IMR-90 (cell line): ENCODE measurements at regions not wholly inside any gene's neighbourhood (a gene's known extent, or its start where the extent isn't known, plus 50 kb on each side); places are given as distances from the start of the nearest gene placed in this dataset.

Experiments used
- ATAC-seq: fragments of 200-7000 bp; cut with Tn5 transposase; 2 replicates; pipeline ENCODE4 v1.9.1; 2020; ENCODE audit warnings: low read depth, mild to moderate bottlenecking, moderate library complexity
- BruUV-seq: library from RNA; stranded (reverse); fragments of 400-500 nt; replicated peaks from 2 replicates; lab custom pipeline; 2021; lab: Mats Ljungman, UMichigan
- CTCF ChIA-PET: fragments of 300-600 bp; formaldehyde crosslinking; extraction: SDS; loops from one replicate; lab custom pipeline; 2021; ENCODE audit warnings: antibody characterized with exemption; lab: Yijun Ruan, JAX
- POLR2A ChIA-PET: fragments of 300-600 bp; sonication (Branson Sonifier 250); formaldehyde crosslinking; loops from one replicate; lab custom pipeline; 2022; ENCODE audit warnings: antibody characterized with exemption; ENCODE audit not compliant: unreplicated experiment; lab: Charles Lee
- DNase-seq: peaks from one replicate; pipeline ENCODE4 v3.0.0; 2013
- H2AFZ ChIP-seq: replicated peaks from 2 replicates; pipeline ENCODE3; 2013; ENCODE audit warnings: low read length, mild to moderate bottlenecking; ENCODE audit not compliant: poor library complexity
- H2AK5ac ChIP-seq: 2 replicates; pipeline ENCODE4 v1.6.1; 2013; ENCODE audit warnings: low read depth, low read length, inconsistent platforms
- H2AK9ac ChIP-seq: replicated peaks from 2 replicates; pipeline ENCODE3; 2013; ENCODE audit warnings: mild to moderate bottlenecking, low read depth, low read length, moderate library complexity; ENCODE audit not compliant: poor library complexity
- H2BK120ac ChIP-seq: 2 replicates; pipeline ENCODE4 v1.6.1; 2013; ENCODE audit warnings: low read depth, low read length, inconsistent platforms
- H2BK15ac ChIP-seq: 3 replicates; pipeline ENCODE4 v1.6.1; 2013; ENCODE audit warnings: low read depth, low read length, inconsistent platforms
- H2BK20ac ChIP-seq: 2 replicates; pipeline ENCODE4 v1.6.1; 2013; ENCODE audit warnings: low read depth, mild to moderate bottlenecking, inconsistent platforms, low read length, moderate library complexity
- H2BK5ac ChIP-seq: 2 replicates; pipeline ENCODE4 v1.6.1; 2013; ENCODE audit warnings: mild to moderate bottlenecking, low read depth, low read length, inconsistent platforms; ENCODE audit not compliant: poor library complexity, severe bottlenecking
- H3K14ac ChIP-seq: replicated peaks from 2 replicates; pipeline ENCODE4 v1.6.1; 2013; ENCODE audit warnings: low read depth, low read length, inconsistent platforms
- H3K18ac ChIP-seq: 2 replicates; pipeline ENCODE4 v1.6.1; 2013; ENCODE audit warnings: low read depth, low read length, control low read depth
- H3K23ac ChIP-seq: 2 replicates; pipeline ENCODE4 v1.6.1; 2013; ENCODE audit warnings: low read depth, low read length, inconsistent platforms
- H3K27ac ChIP-seq: 2 replicates; pipeline ENCODE4 v1.5.1; 2013; ENCODE audit warnings: mild to moderate bottlenecking, control low read depth, low read length; ENCODE audit not compliant: insufficient read depth
- H3K27me3 ChIP-seq: 2 replicates; pipeline ENCODE4 v1.6.1; 2013; ENCODE audit warnings: low read length; ENCODE audit not compliant: control insufficient read depth, insufficient read depth
- H3K36me3 ChIP-seq: 2 replicates; pipeline ENCODE4 v1.6.1; 2013; ENCODE audit warnings: low read length, mixed read lengths; ENCODE audit not compliant: control insufficient read depth, insufficient read depth
- H3K4ac ChIP-seq: 2 replicates; pipeline ENCODE4 v1.6.1; 2013; ENCODE audit warnings: low read depth, low read length, inconsistent platforms
- H3K4me1 ChIP-seq: 2 replicates; pipeline ENCODE4 v1.6.1; 2013; ENCODE audit warnings: low read length, mixed read lengths; ENCODE audit not compliant: control insufficient read depth, insufficient read depth
- H3K4me2 ChIP-seq: 2 replicates; pipeline ENCODE4 v1.6.1; 2013; ENCODE audit warnings: low read depth, mild to moderate bottlenecking, control low read depth, low read length, moderate library complexity
- H3K4me3 ChIP-seq: 2 replicates; pipeline ENCODE4 v1.5.1; 2013; ENCODE audit warnings: low read depth, mild to moderate bottlenecking, control low read depth, low read length, moderate library complexity; ENCODE audit not compliant: insufficient read depth
- H3K56ac ChIP-seq: 2 replicates; pipeline ENCODE4 v1.6.1; 2013; ENCODE audit warnings: low read length, inconsistent platforms; ENCODE audit not compliant: insufficient read depth; ENCODE audit errors: extremely low read depth
- H3K79me1 ChIP-seq, 2 experiments: 2 replicates each; pipeline ENCODE4 v1.6.1; 2013; ENCODE audit warnings: low read length in 2 of 2, inconsistent platforms in 1 of 2, low read depth in 1 of 2
- H3K9ac ChIP-seq: 2 replicates; pipeline ENCODE4 v1.6.1; 2013; ENCODE audit warnings: low read depth, low read length, control low read depth
- H3K9me1 ChIP-seq: 2 replicates; pipeline ENCODE4 v1.6.1; 2013; ENCODE audit warnings: low read length, inconsistent platforms; ENCODE audit not compliant: insufficient read depth
- H3K9me3 ChIP-seq: 2 replicates; pipeline ENCODE4 v1.6.1; 2013; ENCODE audit warnings: low read length; ENCODE audit not compliant: control insufficient read depth, insufficient read depth
- H4K20me1 ChIP-seq: 2 replicates; pipeline ENCODE4 v1.6.1; 2013; ENCODE audit warnings: low read length, inconsistent platforms; ENCODE audit not compliant: insufficient read depth
- H4K5ac ChIP-seq: 2 replicates; pipeline ENCODE4 v1.6.1; 2013; ENCODE audit warnings: mild to moderate bottlenecking, low read depth, low read length, control low read depth
- H4K8ac ChIP-seq, 2 experiments: 2 replicates each; pipeline ENCODE4 v1.6.1; 2013; ENCODE audit warnings: low read depth in 2 of 2, low read length in 2 of 2, control low read depth in 1 of 2, inconsistent platforms in 1 of 2
- H4K91ac ChIP-seq: 2 replicates; pipeline ENCODE4 v1.6.1; 2013; ENCODE audit warnings: low read depth, low read length, inconsistent platforms; ENCODE audit not compliant: insufficient read depth
- BHLHE40 ChIP-seq: fragments of 150-350 bp; IDR thresholded peaks from 2 replicates; pipeline ENCODE4 v1.6.1; 2016; ENCODE audit warnings: mild to moderate bottlenecking, low read depth, low read length
- CEBPB ChIP-seq: IDR thresholded peaks from 2 replicates; pipeline ENCODE4 v1.6.1; 2012; ENCODE audit warnings: low read depth, low read length, improper control_type of control experiment
- ELK1 ChIP-seq: fragments of 150-350 bp; IDR thresholded peaks from 2 replicates; pipeline ENCODE4 v1.6.1; 2016; ENCODE audit warnings: low read depth, mild to moderate bottlenecking, low read length, moderate library complexity, borderline replicate concordance
- FOS ChIP-seq: fragments of 150-350 bp; IDR thresholded peaks from 2 replicates; pipeline ENCODE4 v1.6.1; 2016; ENCODE audit warnings: low read depth, low read length
- MAFK ChIP-seq: IDR thresholded peaks from 2 replicates; pipeline ENCODE4 v1.6.1; 2012; ENCODE audit warnings: low read depth, low read length, improper control_type of control experiment
- MAZ ChIP-seq: IDR thresholded peaks from 2 replicates; pipeline ENCODE4 v1.6.1; 2012; ENCODE audit warnings: low read depth, mild to moderate bottlenecking, low read length, improper control_type of control experiment, moderate library complexity, borderline replicate concordance
- MXI1 ChIP-seq: IDR thresholded peaks from 2 replicates; pipeline ENCODE4 v1.6.1; 2012; ENCODE audit warnings: low read depth, mild to moderate bottlenecking, low read length, moderate library complexity, borderline replicate concordance
- NFE2L2 ChIP-seq: fragments of 150-350 bp; IDR thresholded peaks from 2 replicates; pipeline ENCODE4 v1.6.1; 2016; ENCODE audit warnings: low read depth, mild to moderate bottlenecking, low read length
- POLR2A ChIP-seq: IDR thresholded peaks from 2 replicates; pipeline ENCODE4 v1.6.1; 2012; ENCODE audit warnings: mild to moderate bottlenecking, low read depth, low read length
- RAD21 ChIP-seq: IDR thresholded peaks from 2 replicates; pipeline ENCODE4 v1.6.1; 2012; ENCODE audit warnings: low read length, improper control_type of control experiment
- RCOR1 ChIP-seq: IDR thresholded peaks from 2 replicates; pipeline ENCODE4 v1.6.1; 2012; ENCODE audit warnings: mild to moderate bottlenecking, low read length, improper control_type of control experiment; ENCODE audit not compliant: insufficient replicate concordance
- RFX5 ChIP-seq: IDR thresholded peaks from 2 replicates; pipeline ENCODE4 v1.8.0; 2012; ENCODE audit warnings: low read depth, mild to moderate bottlenecking, low read length, moderate library complexity
- SMC3 ChIP-seq: fragments of 150-350 bp; IDR thresholded peaks from 2 replicates; pipeline ENCODE4 v1.6.1; 2016; ENCODE audit warnings: low read depth, mild to moderate bottlenecking, antibody characterized with exemption, low read length, moderate library complexity
- WGBS, 2 experiments: methylation state at CpG; one replicate each; pipeline versions ENCODE4 v1.1.5 to v1.1.7; 2013; ENCODE audit warnings: missing lambda C conversion rate in 2 of 2; ENCODE audit not compliant: insufficient read length in 1 of 2; ENCODE audit errors: extremely low coverage in 2 of 2; 5-methylcytosine and 5-hydroxymethylcytosine counted together
- dilution Hi-C: fragments of 300-500 bp; cut with HindIII; formaldehyde crosslinking; loops from one replicate; pipeline ENCODE4 v1.14.3; 2018; ENCODE audit warnings: low sequenced_read_pairs; ENCODE audit not compliant: unreplicated experiment
- in situ Hi-C: fragments of 300-500 bp; cut with MboI; formaldehyde crosslinking; loops from 3 replicates; pipeline ENCODE4 v1.14.3; 2019; ENCODE audit warnings: low sequenced_read_pairs, inconsistent platforms, mixed read lengths
- intact Hi-C: fragments of 100-400 bp; cut with micrococcal nuclease; formaldehyde crosslinking; loops from 2 replicates; pipeline ENCODE4 v1.10.0; 2022
- TF ChIP-seq, protein P1 (sequence below): fragments of 150-350 bp; IDR thresholded peaks from 2 replicates; pipeline ENCODE4 v1.6.1; 2017; ENCODE audit warnings: mild to moderate bottlenecking, antibody characterized with exemption, low read length, low read depth
- TF ChIP-seq, protein P2 (sequence below): conservative IDR thresholded peaks from 2 replicates; pipeline ENCODE4 v1.5.1; 2012; ENCODE audit warnings: mild to moderate bottlenecking, low read depth, low read length, improper control_type of control experiment

DNA sequence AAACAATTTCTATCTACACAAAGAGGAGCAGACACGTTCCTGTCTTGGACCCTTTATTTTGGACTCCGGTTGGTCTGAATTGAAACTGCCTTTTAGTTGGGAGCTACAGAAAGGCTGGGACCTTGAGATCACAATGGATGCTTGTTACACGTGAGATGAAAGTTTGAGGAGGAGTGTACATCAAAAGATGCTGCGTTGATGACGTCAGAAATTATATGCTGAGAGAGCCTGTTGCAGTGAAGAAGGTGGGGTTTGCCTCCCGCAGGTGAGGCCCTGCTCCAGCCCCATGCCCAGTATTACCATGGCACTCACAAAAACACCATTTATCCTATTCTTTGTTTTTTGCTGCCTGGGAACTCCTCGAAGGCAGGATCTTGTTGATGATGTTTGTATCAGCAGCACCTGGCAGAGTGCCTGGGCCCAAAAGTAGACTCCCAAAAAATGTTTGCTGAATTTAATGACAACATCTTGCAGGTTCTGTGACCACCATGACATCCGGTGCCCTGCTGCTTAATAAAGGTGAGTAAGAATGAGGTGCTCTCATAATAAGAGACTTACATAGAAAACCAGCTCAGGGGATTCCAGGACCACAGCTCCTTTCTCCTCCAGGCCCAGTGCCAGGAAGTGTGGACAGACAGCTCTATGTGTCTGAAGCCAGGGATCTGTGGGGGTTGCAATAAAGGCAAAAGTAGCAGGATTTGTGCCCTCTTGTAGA, 136.1 kb upstream of the UBE2E1 start:
- Histone ChIP-seq H3K14ac (peak overlapping the region; percentile 59; the same call in 1 of the 2 replicates), H3K79me1 (no peaks in the 10 kb centered on the region), H4K8ac (peak overlapping the region in 1 of 2 experiments; percentile 44; a peak in 2 of 4 replicates), H3K4me2 (no peak overlapping the region), H3K4ac (peak overlapping the region; percentile 64; the same call in 1 of the 2 replicates), H3K9me3 (no peaks in the 10 kb centered on the region), H3K23ac (no peak overlapping the region), H3K4me1 (peaks cover 9% of the 10 kb centered on the region), H2AFZ (no peak overlapping the region), H3K9me1 (peaks cover 10% of the 10 kb centered on the region), H3K56ac (no peak overlapping the region), H2BK5ac (no peak overlapping the region), H2BK20ac (peak overlapping the region; percentile 46), H2AK9ac (no peak overlapping the region), H4K91ac (peak overlapping the region; percentile 65; the same call in 1 of the 2 replicates), H3K4me3 (no peak overlapping the region), H2BK120ac (peak overlapping the region; percentile 38; the same call in 1 of the 2 replicates), H3K36me3 (no peaks in the 10 kb centered on the region), H2BK15ac (peak overlapping the region; percentile 79; the same call in 1 of the 3 replicates), H3K9ac (no peak overlapping the region), H4K20me1 (no peaks in the 10 kb centered on the region), H4K5ac (no peak overlapping the region), H3K27ac (no peak overlapping the region), H3K27me3 (no peaks in the 10 kb centered on the region), H2AK5ac (0 out of 2 replicates have a peak overlapping the region, but pooled peaks have one; percentile 31), H3K18ac (no peak overlapping the region)
- dilution Hi-C loops = no loop called here
- DNase-seq (no peak), ATAC-seq (no peak)
- ChIA-PET POLR2A (no interaction called here), CTCF (interaction anchor here (1.6 kb wide), 1 partner anchor 14 kb away, joined by 3 read pairs; no protein-coding TSS in a partner anchor)
- BruUV-seq = no TSS peak
- intact Hi-C loops = no loop called here
- in situ Hi-C loops = no loop called here
- WGBS, 2 experiments = 80% methylated on average over 1 of the region's 8 CpGs; no CpG with 5 or more reads in 1 of the 2 experiments
- TF ChIP-seq ELK1 = no peak
- TF ChIP-seq MXI1 = no peak
- no peak for TF ChIP-seq MAFK
- no peak for TF ChIP-seq RFX5
- no peak for TF ChIP-seq BHLHE40
- TF ChIP-seq, protein P1, sequence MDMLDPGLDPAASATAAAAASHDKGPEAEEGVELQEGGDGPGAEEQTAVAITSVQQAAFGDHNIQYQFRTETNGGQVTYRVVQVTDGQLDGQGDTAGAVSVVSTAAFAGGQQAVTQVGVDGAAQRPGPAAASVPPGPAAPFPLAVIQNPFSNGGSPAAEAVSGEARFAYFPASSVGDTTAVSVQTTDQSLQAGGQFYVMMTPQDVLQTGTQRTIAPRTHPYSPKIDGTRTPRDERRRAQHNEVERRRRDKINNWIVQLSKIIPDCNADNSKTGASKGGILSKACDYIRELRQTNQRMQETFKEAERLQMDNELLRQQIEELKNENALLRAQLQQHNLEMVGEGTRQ = no peak
- TF ChIP-seq RAD21 = no peak
- no peak for TF ChIP-seq FOS
- TF ChIP-seq NFE2L2 = no peak
- TF ChIP-seq CEBPB = no peak
- no peak for TF ChIP-seq MAZ
- no peak for TF ChIP-seq POLR2A
- no peak for TF ChIP-seq SMC3
- TF ChIP-seq, protein P2, sequence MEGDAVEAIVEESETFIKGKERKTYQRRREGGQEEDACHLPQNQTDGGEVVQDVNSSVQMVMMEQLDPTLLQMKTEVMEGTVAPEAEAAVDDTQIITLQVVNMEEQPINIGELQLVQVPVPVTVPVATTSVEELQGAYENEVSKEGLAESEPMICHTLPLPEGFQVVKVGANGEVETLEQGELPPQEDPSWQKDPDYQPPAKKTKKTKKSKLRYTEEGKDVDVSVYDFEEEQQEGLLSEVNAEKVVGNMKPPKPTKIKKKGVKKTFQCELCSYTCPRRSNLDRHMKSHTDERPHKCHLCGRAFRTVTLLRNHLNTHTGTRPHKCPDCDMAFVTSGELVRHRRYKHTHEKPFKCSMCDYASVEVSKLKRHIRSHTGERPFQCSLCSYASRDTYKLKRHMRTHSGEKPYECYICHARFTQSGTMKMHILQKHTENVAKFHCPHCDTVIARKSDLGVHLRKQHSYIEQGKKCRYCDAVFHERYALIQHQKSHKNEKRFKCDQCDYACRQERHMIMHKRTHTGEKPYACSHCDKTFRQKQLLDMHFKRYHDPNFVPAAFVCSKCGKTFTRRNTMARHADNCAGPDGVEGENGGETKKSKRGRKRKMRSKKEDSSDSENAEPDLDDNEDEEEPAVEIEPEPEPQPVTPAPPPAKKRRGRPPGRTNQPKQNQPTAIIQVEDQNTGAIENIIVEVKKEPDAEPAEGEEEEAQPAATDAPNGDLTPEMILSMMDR = no peak
- no peak for TF ChIP-seq RCOR1
